ENCODE measurements at regions not wholly inside any gene's neighbourhood (a gene's known extent, or its start where the extent isn't known, plus 50 kb on each side); places are given as distances from the start of the nearest gene placed in this dataset.
A peak's percentile ranks its signal among the peaks of the same experiment; 100 is the strongest.

- H3K36me3 Mint-ChIP-seq (ENCODE audit: low read depth) = no peaks in the 10 kb centered on the region
- peaks cover 78% of the 10 kb centered on the region for H3K27me3 Mint-ChIP-seq (ENCODE audit: low read depth)
- H3K9me3 Mint-ChIP-seq = no peaks in the 10 kb centered on the region
- H3K4me3 Mint-ChIP-seq = peak overlapping the region; percentile 26 to 64 (median 56)
- peak overlapping the region in 1 of 3 experiments; percentile 34 for H3K27ac Mint-ChIP-seq
- no peak for TF ChIP-seq CTCF (IDR thresholded peaks at IDR 0.05; ENCODE audit: unreplicated experiment in 3 of 3)
- peaks cover 55% of the 10 kb centered on the region for H3K4me1 Mint-ChIP-seq
These were observed 61.2 kb upstream of the LBX1 start for GRCh38 chr10:101290431-101290830.

GRCh38 chr10:101290881-101291280 lies 61.6 kb upstream of the LBX1 start:
- no peak for TF ChIP-seq CTCF (IDR thresholded peaks at IDR 0.05; ENCODE audit: unreplicated experiment in 3 of 3)
- Mint-ChIP-seq H3K36me3 (ENCODE audit: low read depth) (no peaks in the 10 kb centered on the region), H3K4me1 (peaks cover 56% of the 10 kb centered on the region), H3K27me3 (ENCODE audit: low read depth) (peaks cover 81% of the 10 kb centered on the region), H3K4me3 (peak overlapping the region; percentile 45 to 97 (median 70)), H3K27ac (no peak overlapping the region), H3K9me3 (no peaks in the 10 kb centered on the region)

- H3K27me3 Mint-ChIP-seq (ENCODE audit: low read depth) = peaks cover 76% of the 10 kb centered on the region
- H3K36me3 Mint-ChIP-seq (ENCODE audit: low read depth) = no peaks in the 10 kb centered on the region
- peak overlapping the region; percentile 92 to 97 (median 92) for H3K4me3 Mint-ChIP-seq
- H3K4me1 Mint-ChIP-seq = peaks cover 52% of the 10 kb centered on the region
- peak; percentile 77 to 84 (median 79) for TF ChIP-seq CTCF (IDR thresholded peaks at IDR 0.05; ENCODE audit: unreplicated experiment in 3 of 3)
- no peaks in the 10 kb centered on the region for H3K9me3 Mint-ChIP-seq
- H3K27ac Mint-ChIP-seq = peak overlapping the region in 2 of 3 experiments; percentile 74 to 84
These were observed 62.3 kb upstream of the LBX1 start for GRCh38 chr10:101291331-101292193.

GRCh38 chr10:101292194-101293006 lies 61.6 kb upstream of the BTRC start:
- Mint-ChIP-seq H3K36me3 (ENCODE audit: low read depth) (no peaks in the 10 kb centered on the region), H3K9me3 (no peaks in the 10 kb centered on the region), H3K4me1 (peaks cover 55% of the 10 kb centered on the region), H3K27me3 (ENCODE audit: low read depth) (peaks cover 76% of the 10 kb centered on the region), H3K27ac (peak overlapping the region in 2 of 3 experiments; percentile 28 to 84), H3K4me3 (peak overlapping the region; percentile 91 to 97 (median 92))
- TF ChIP-seq CTCF (IDR thresholded peaks at IDR 0.05; ENCODE audit: unreplicated experiment in 3 of 3) = no peak

GRCh38 chr10:101293007-101293723 lies 60.8 kb upstream of the BTRC start:
- Mint-ChIP-seq H3K4me3 (peak overlapping the region; percentile 89 to 97 (median 91)), H3K27me3 (ENCODE audit: low read depth) (peaks cover 80% of the 10 kb centered on the region), H3K4me1 (peaks cover 56% of the 10 kb centered on the region), H3K9me3 (no peaks in the 10 kb centered on the region), H3K27ac (peak overlapping the region in 2 of 3 experiments; percentile 71 to 84), H3K36me3 (ENCODE audit: low read depth) (no peaks in the 10 kb centered on the region)
- TF ChIP-seq CTCF (IDR thresholded peaks at IDR 0.05; ENCODE audit: unreplicated experiment in 3 of 3) = no peak

Measured in nephron (organoid).